Testis (tissue), 2 donors: ENCODE measurements at regions not wholly inside any gene's neighbourhood (a gene's known extent, or its start where the extent isn't known, plus 50 kb on each side); places are given as distances from the start of the nearest gene placed in this dataset.

Source experiments
- DNase-seq: peaks from one replicate; pipeline ENCODE4 v3.0.0-alpha.2; 2019
- H3K27ac ChIP-seq, 2 donors: fragments of 200-600 bp; sonication (generic); one replicate each; pipeline ENCODE4 v1.5.1; 2019
- H3K27me3 ChIP-seq: fragments of 200-600 bp; sonication (generic); one replicate; pipeline ENCODE4 v1.5.1; 2019
- H3K36me3 ChIP-seq: fragments of 200-600 bp; sonication (generic); one replicate; pipeline ENCODE4 v1.5.1; 2017; ENCODE audit warnings: low read depth; ENCODE audit errors: missing control alignments
- H3K4me1 ChIP-seq: fragments of 200-600 bp; sonication (generic); one replicate; pipeline ENCODE4 v1.5.1; 2019
- H3K4me3 ChIP-seq, 2 donors: fragments of 200-600 bp; sonication (generic); one replicate each; pipeline ENCODE4 v1.5.1; 2017 to 2019
- H3K9me3 ChIP-seq: fragments of 200-600 bp; sonication (generic); one replicate; pipeline ENCODE4 v1.5.1; 2017
- CTCF ChIP-seq, 3 experiments: fragments of 450-650 bp in 2 of 3; fragments of 200-600 bp in 1 of 3; sonication (generic) in 1 of 3; IDR thresholded peaks; one replicate each; pipeline ENCODE4 v1.5.1; 2016 to 2019; ENCODE audit warnings: antibody characterized with exemption in 3 of 3, mild to moderate bottlenecking in 2 of 3, moderate library complexity in 1 of 3
- POLR2A ChIP-seq: fragments of 450-650 bp; IDR thresholded peaks from one replicate; pipeline ENCODE4 v1.6.1; 2017; ENCODE audit warnings: antibody characterized with exemption, mild to moderate bottlenecking, moderate library complexity
- WGBS, 2 donors: methylation state at CpG; one replicate each; pipeline ENCODE4 v1.1.5; 2018; 5-methylcytosine and 5-hydroxymethylcytosine counted together
- intact Hi-C: fragments of 100-400 bp; cut with DNase I; formaldehyde crosslinking; loops from one replicate; pipeline ENCODE4 v1.15.1; 2023; ENCODE audit warnings: low total_unique reads

DNA sequence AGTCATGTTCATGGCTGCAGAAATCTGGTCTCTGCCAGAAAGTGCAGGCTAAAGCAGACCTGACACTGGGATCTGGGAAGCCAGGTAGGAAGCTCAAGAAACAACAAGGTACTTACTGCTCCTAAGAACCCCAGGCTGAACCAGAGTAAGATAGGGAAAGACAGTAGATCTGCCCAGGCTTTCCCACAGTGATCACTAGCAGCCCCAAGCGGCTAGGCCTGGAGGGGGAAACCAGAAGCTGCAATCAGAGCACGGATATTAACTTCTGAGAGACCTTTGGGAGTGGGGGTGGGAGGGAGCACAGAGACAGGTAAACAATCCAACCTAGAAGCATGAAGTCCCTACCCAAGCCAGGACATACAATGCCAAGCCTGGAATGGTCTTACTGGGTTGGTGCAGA is 135.2 kb upstream of the C11orf58 start:
- Histone ChIP-seq H3K27me3 (no peaks in the 10 kb centered on the region), H3K9me3 (no peaks in the 10 kb centered on the region), H3K4me1 (peaks cover 21% of the 10 kb centered on the region), H3K4me3 (no peak overlapping the region), H3K36me3 (no peaks in the 10 kb centered on the region), H3K27ac (peak overlapping the region in 1 of 2 donors; percentile 82)
- TF ChIP-seq CTCF (IDR thresholded peaks at IDR 0.05) (no peak), POLR2A (no peak)
- DNase-seq, result peak; percentile 42
- 35 to 53% methylated on average over 2 of the region's 2 CpGs for WGBS, 2 donors
- intact Hi-C loops, result no loop called here

DNA sequence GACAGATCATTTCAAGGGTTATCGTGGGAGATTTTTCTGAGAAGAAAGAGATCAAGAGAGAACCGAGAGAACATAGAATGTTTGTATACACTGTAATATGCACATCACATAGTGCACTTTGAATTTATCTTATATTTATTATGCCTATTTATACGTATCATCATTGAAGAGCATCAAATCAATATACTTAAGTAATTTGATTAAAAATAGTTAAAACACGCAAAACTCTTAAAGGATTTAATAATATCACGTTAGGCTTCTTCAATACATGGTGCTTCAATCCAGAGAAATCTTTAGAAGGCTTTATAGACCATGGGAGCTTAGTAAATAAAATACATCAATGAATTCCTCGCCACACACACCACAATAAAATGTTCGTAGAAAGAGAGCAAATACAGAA is 139.5 kb upstream of the C11orf58 start:
- DNase-seq, result no peak
- Histone ChIP-seq H3K4me1 (peaks cover 9% of the 10 kb centered on the region), H3K27ac (no peak overlapping the region), H3K27me3 (no peaks in the 10 kb centered on the region), H3K9me3 (no peaks in the 10 kb centered on the region), H3K4me3 (no peak overlapping the region), H3K36me3 (no peaks in the 10 kb centered on the region)
- 90% methylated on average over 7 of the region's 7 CpGs for WGBS, 2 donors
- TF ChIP-seq CTCF (IDR thresholded peaks at IDR 0.05) (no peak), POLR2A (no peak)
- intact Hi-C loops, result no loop called here

GRCh38 chr11:16598032-16598431 is 140.4 kb upstream of the C11orf58 start:
- Histone ChIP-seq H3K27ac (no peak overlapping the region), H3K36me3 (no peaks in the 10 kb centered on the region), H3K9me3 (no peaks in the 10 kb centered on the region), H3K4me1 (no peaks in the 10 kb centered on the region), H3K27me3 (no peaks in the 10 kb centered on the region), H3K4me3 (no peak overlapping the region)
- no peak for TF ChIP-seq POLR2A
- TF ChIP-seq CTCF (IDR thresholded peaks at IDR 0.05), result no peak
- intact Hi-C loops, result no loop called here
- no peak for DNase-seq
- WGBS, 2 donors, result 75 to 83% methylated on average over 1 of the region's 1 CpG

GRCh38 chr11:16596231-16596630 is 142.2 kb upstream of the C11orf58 start:
- H3K27ac ChIP-seq, result no peak overlapping the region
- H3K4me3 ChIP-seq, result no peak overlapping the region
- intact Hi-C loops, result no loop called here
- 70 to 82% methylated on average over 2 of the region's 2 CpGs for WGBS, 2 donors
- H3K9me3 ChIP-seq, result no peaks in the 10 kb centered on the region
- no peak for DNase-seq
- no peaks in the 10 kb centered on the region for H3K4me1 ChIP-seq
- no peaks in the 10 kb centered on the region for H3K36me3 ChIP-seq
- TF ChIP-seq POLR2A (no peak), CTCF (IDR thresholded peaks at IDR 0.05) (no peak)
- H3K27me3 ChIP-seq, result no peaks in the 10 kb centered on the region

GRCh38 chr11:16591157-16591556 is 147.3 kb upstream of the C11orf58 start:
- H3K9me3 ChIP-seq, result no peaks in the 10 kb centered on the region
- no peaks in the 10 kb centered on the region for H3K4me1 ChIP-seq
- H3K36me3 ChIP-seq, result no peaks in the 10 kb centered on the region
- DNase-seq, result no peak
- TF ChIP-seq POLR2A, result no peak
- no peak for TF ChIP-seq CTCF (IDR thresholded peaks at IDR 0.05)
- intact Hi-C loops, result no loop called here
- H3K27me3 ChIP-seq, result no peaks in the 10 kb centered on the region
- H3K27ac ChIP-seq, result no peak overlapping the region
- no peak overlapping the region for H3K4me3 ChIP-seq
